H1 (cell line): ENCODE measurements at regions not wholly inside any gene's neighbourhood (a gene's known extent, or its start where the extent isn't known, plus 50 kb on each side); places are given as distances from the start of the nearest gene placed in this dataset.

Source experiments
- CTCF ChIA-PET: fragments of 300-600 bp; sonication (Branson Sonifier 250); formaldehyde crosslinking; loops from one replicate; lab custom pipeline; 2021; ENCODE audit not compliant: partially characterized antibody; lab: Charles Lee
- POLR2A ChIA-PET: fragments of 300-600 bp; sonication (Branson Sonifier 250); formaldehyde crosslinking; loops from one replicate; lab custom pipeline; 2021; ENCODE audit warnings: inconsistent platforms; ENCODE audit not compliant: partially characterized antibody; lab: Charles Lee
- DNase-seq, 2 experiments: peaks; one replicate each; pipeline versions ENCODE4 v3.0.0 to v3.0.0-alpha.2; 2010 to 2022; ENCODE audit warnings: low spot score in 2 of 2, low read depth in 1 of 2, mixed read lengths in 1 of 2
- FAIRE-seq: peaks from 2 replicates; lab custom pipeline; 2011; peaks lifted over from hg19 to GRCh38; lab: Jason Lieb, UNC
- H2AFZ ChIP-seq: 2 replicates; pipeline ENCODE4 v1.8.1; 2012; ENCODE audit warnings: low read length, inconsistent platforms
- H2AK5ac ChIP-seq: 2 replicates; pipeline ENCODE4 v1.6.1; 2013; ENCODE audit warnings: low read depth, low read length
- H2BK120ac ChIP-seq: replicated peaks from 2 replicates; pipeline ENCODE3; 2013; ENCODE audit warnings: low read depth, low read length, inconsistent platforms
- H2BK12ac ChIP-seq: 2 replicates; pipeline ENCODE4 v1.6.1; 2013; ENCODE audit warnings: low read depth, low read length
- H2BK15ac ChIP-seq: 2 replicates; pipeline ENCODE4 v1.6.1; 2013; ENCODE audit warnings: low read length
- H2BK20ac ChIP-seq: 2 replicates; pipeline ENCODE4 v1.6.1; 2013; ENCODE audit warnings: low read length
- H2BK5ac ChIP-seq: 2 replicates; pipeline ENCODE4 v1.6.1; 2013; ENCODE audit warnings: low read depth, low read length
- H3K14ac ChIP-seq: 2 replicates; pipeline ENCODE4 v1.6.1; 2013; ENCODE audit warnings: inconsistent platforms; ENCODE audit not compliant: insufficient read length
- H3K18ac ChIP-seq: 2 replicates; pipeline ENCODE4 v1.6.1; 2013; ENCODE audit warnings: low read length; ENCODE audit errors: extremely low read depth
- H3K23ac ChIP-seq: 2 replicates; pipeline ENCODE4 v1.6.1; 2013; ENCODE audit warnings: inconsistent platforms; ENCODE audit not compliant: insufficient read length
- H3K23me2 ChIP-seq: 2 replicates; pipeline ENCODE4 v1.6.1; 2013; ENCODE audit warnings: low read depth, low read length
- H3K27ac ChIP-seq: 2 replicates; pipeline ENCODE4 v1.6.1; 2011; ENCODE audit warnings: low read depth, low read length, inconsistent platforms
- H3K27me3 ChIP-seq, 4 experiments: replicated peaks in 1 of 4; 1 replicate in 1 of 4; 2 replicates in 3 of 4; pipeline versions ENCODE4 v1.6.1 to v1.8.1; 2011 to 2013; ENCODE audit warnings: low read length in 3 of 4, mild to moderate bottlenecking in 3 of 4, inconsistent platforms in 2 of 4, mixed read lengths in 2 of 4, moderate library complexity in 1 of 4; ENCODE audit not compliant: control insufficient read depth in 3 of 4, insufficient read depth in 3 of 4; ENCODE audit errors: extremely low read depth in 1 of 4
- H3K36me3 ChIP-seq, 4 experiments: 2 replicates each; pipeline versions ENCODE4 v1.6.1 to v1.8.1; 2011 to 2013; ENCODE audit warnings: mild to moderate bottlenecking in 4 of 4, low read length in 3 of 4, moderate library complexity in 2 of 4, control low read depth in 1 of 4, inconsistent platforms in 1 of 4; ENCODE audit not compliant: insufficient read depth in 4 of 4, control insufficient read depth in 2 of 4
- H3K4ac ChIP-seq: replicated peaks from 2 replicates; pipeline ENCODE3; 2013; ENCODE audit warnings: low read length, low read depth, mixed read lengths, inconsistent platforms; ENCODE audit not compliant: insufficient read length
- H3K4me1 ChIP-seq, 4 experiments: replicated peaks in 1 of 4; 1 replicate in 1 of 4; 2 replicates in 3 of 4; pipeline versions ENCODE4 v1.6.1 to v1.8.1; 2011 to 2013; ENCODE audit warnings: low read length in 3 of 4, inconsistent platforms in 2 of 4, mixed read lengths in 1 of 4; ENCODE audit not compliant: insufficient read depth in 4 of 4, control insufficient read depth in 3 of 4
- H3K4me2 ChIP-seq, 2 experiments: 2 replicates each; pipeline versions ENCODE4 v1.6.1 to v1.8.1; 2011 to 2013; ENCODE audit warnings: low read depth in 2 of 2, low read length in 2 of 2, control low read depth in 1 of 2, inconsistent platforms in 1 of 2, mild to moderate bottlenecking in 1 of 2; ENCODE audit not compliant: insufficient read depth in 1 of 2
- H3K4me3 ChIP-seq, 4 experiments: fragments of 200-600, 300-600 bp in 1 of 4; sonication (generic), shearing (Covaris generic), sonication (Bioruptor Twin) in 1 of 4; 2 replicates each; pipeline versions ENCODE4 v1.5.1 to v1.8.1; 2011 to 2016; ENCODE audit warnings: low read length in 4 of 4, low read depth in 3 of 4, control low read depth in 2 of 4, inconsistent platforms in 2 of 4, mild to moderate bottlenecking in 2 of 4, mixed read lengths in 1 of 4, moderate library complexity in 1 of 4; ENCODE audit not compliant: insufficient read depth in 2 of 4; ENCODE audit errors: extremely low read depth in 1 of 4
- H3K56ac ChIP-seq: replicated peaks from 2 replicates; pipeline ENCODE3; 2013; ENCODE audit warnings: low read depth, mild to moderate bottlenecking, mixed read lengths, low read length, inconsistent platforms; ENCODE audit not compliant: insufficient read length
- H3K79me1 ChIP-seq: 2 replicates; pipeline ENCODE4 v1.6.1; 2013; ENCODE audit warnings: low read depth, low read length, control low read depth
- H3K79me2 ChIP-seq, 2 experiments: 2 replicates each; pipeline versions ENCODE4 v1.6.1 to v1.8.1; 2012 to 2013; ENCODE audit warnings: low read length in 2 of 2, mild to moderate bottlenecking in 2 of 2, inconsistent platforms in 1 of 2; ENCODE audit not compliant: insufficient read depth in 2 of 2, control insufficient read depth in 1 of 2
- H3K9ac ChIP-seq, 4 experiments: replicated peaks in 1 of 4; 1 replicate in 1 of 4; 2 replicates in 3 of 4; pipeline versions ENCODE4 v1.6.1 to v1.8.1; 2011 to 2013; ENCODE audit warnings: low read depth in 3 of 4, low read length in 3 of 4, control low read depth in 2 of 4, mild to moderate bottlenecking in 2 of 4, moderate library complexity in 2 of 4, inconsistent platforms in 1 of 4; ENCODE audit errors: extremely low read depth in 1 of 4
- H3K9me3 ChIP-seq, 2 experiments: 2 replicates each; pipeline versions ENCODE4 v1.6.1 to v1.8.1; 2012 to 2013; ENCODE audit warnings: mild to moderate bottlenecking in 2 of 2, moderate library complexity in 2 of 2, control low read depth in 1 of 2, inconsistent platforms in 1 of 2, low read depth in 1 of 2, low read length in 1 of 2, mixed read lengths in 1 of 2; ENCODE audit not compliant: insufficient read depth in 2 of 2
- H4K20me1 ChIP-seq, 2 experiments: replicated peaks in 1 of 2; 2 replicates each; pipeline versions ENCODE3 to v1.8.1; 2011 to 2013; ENCODE audit warnings: inconsistent platforms in 2 of 2, low read length in 2 of 2, mild to moderate bottlenecking in 1 of 2; ENCODE audit not compliant: insufficient read depth in 2 of 2, control insufficient read depth in 1 of 2
- H4K5ac ChIP-seq: 2 replicates; pipeline ENCODE4 v1.6.1; 2013; ENCODE audit warnings: low read length, low read depth, mixed read lengths, inconsistent platforms; ENCODE audit not compliant: insufficient read length
- H4K8ac ChIP-seq: 2 replicates; pipeline ENCODE4 v1.8.0; 2013; ENCODE audit warnings: mild to moderate bottlenecking, moderate library complexity, low read length, inconsistent platforms; ENCODE audit not compliant: insufficient read depth; ENCODE audit errors: extremely low read depth
- H4K91ac ChIP-seq: replicated peaks from 2 replicates; pipeline ENCODE3; 2013; ENCODE audit warnings: low read length, mixed read lengths, inconsistent platforms; ENCODE audit not compliant: insufficient read length
- ATF2 ChIP-seq: IDR thresholded peaks from 2 replicates; pipeline ENCODE4 v1.6.1; 2012; ENCODE audit warnings: low read length, inconsistent platforms
- ATF3 ChIP-seq: IDR thresholded peaks from 2 replicates; pipeline ENCODE4 v1.6.1; 2011; ENCODE audit warnings: low read depth, mild to moderate bottlenecking, low read length; ENCODE audit not compliant: insufficient read depth
- BACH1 ChIP-seq: IDR thresholded peaks from 2 replicates; pipeline ENCODE4 v1.6.1; 2012; ENCODE audit warnings: low read length, improper control_type of control experiment
- BRCA1 ChIP-seq: IDR thresholded peaks from 2 replicates; pipeline ENCODE4 v1.6.1; 2012; ENCODE audit warnings: low read depth, low read length, improper control_type of control experiment
- CEBPB ChIP-seq: IDR thresholded peaks from 2 replicates; pipeline ENCODE4 v1.6.1; 2012; ENCODE audit warnings: low read depth, low read length
- HDAC2 ChIP-seq, 2 experiments: fragments of 300-600 bp in 1 of 2; sonication (generic) in 1 of 2; IDR thresholded peaks; 2 replicates each; pipeline ENCODE4 v1.6.1; 2011 to 2012; ENCODE audit warnings: low read depth in 2 of 2, low read length in 2 of 2, mild to moderate bottlenecking in 2 of 2, moderate library complexity in 2 of 2, borderline replicate concordance in 1 of 2, inconsistent platforms in 1 of 2
- JUN ChIP-seq: IDR thresholded peaks from 2 replicates; pipeline ENCODE4 v1.6.1; 2011; ENCODE audit warnings: low read depth, mild to moderate bottlenecking, improper control_type of control experiment, low read length
- MAFK ChIP-seq: IDR thresholded peaks from 2 replicates; pipeline ENCODE4 v1.6.1; 2012; ENCODE audit warnings: low read depth, mild to moderate bottlenecking, improper control_type of control experiment, low read length
- PHF8 ChIP-seq: fragments of 200-600 bp; sonication (generic); conservative IDR thresholded peaks from 2 replicates; pipeline ENCODE4 v1.7.1; 2012; ENCODE audit warnings: low read depth, mild to moderate bottlenecking, inconsistent platforms, low read length, moderate library complexity
- SIN3A ChIP-seq, 2 experiments: IDR thresholded peaks in 1 of 2; conservative IDR thresholded peaks in 1 of 2; 2 replicates each; pipeline ENCODE4 v1.6.1; 2011 to 2012; ENCODE audit warnings: low read length in 2 of 2, improper control_type of control experiment in 1 of 2, low read depth in 1 of 2, mild to moderate bottlenecking in 1 of 2
- SP1 ChIP-seq: IDR thresholded peaks from 2 replicates; pipeline ENCODE4 v1.6.1; 2011; ENCODE audit warnings: low read depth, low read length
- SP4 ChIP-seq: IDR thresholded peaks from 2 replicates; pipeline ENCODE4 v1.6.1; 2012; ENCODE audit warnings: low read length, inconsistent platforms
- SRF ChIP-seq: IDR thresholded peaks from 2 replicates; pipeline ENCODE4 v1.6.1; 2011; ENCODE audit warnings: mild to moderate bottlenecking, low read depth, low read length, moderate library complexity
- TAF1 ChIP-seq: IDR thresholded peaks from 2 replicates; pipeline ENCODE4 v1.6.1; 2011; ENCODE audit warnings: mild to moderate bottlenecking, low read depth, low read length
- WGBS, 2 experiments: shearing (Covaris generic) in 1 of 2; methylation state at CpG; one replicate each; pipeline versions ENCODE4 v1.1.6 to v1.1.7; 2013 to 2015; ENCODE audit warnings: low lambda C conversion rate in 2 of 2, mixed read lengths in 2 of 2, inconsistent platforms in 1 of 2, low coverage in 1 of 2, missing lambda C conversion rate in 1 of 2; ENCODE audit not compliant: insufficient replicate concordance in 2 of 2, insufficient coverage in 1 of 2, insufficient read length in 1 of 2; ENCODE audit errors: extremely low coverage in 1 of 2, missing lambda C conversion rate in 1 of 2; 5-methylcytosine and 5-hydroxymethylcytosine counted together

- Histone ChIP-seq H3K18ac (no peak overlapping the region), H3K79me2 (no peaks in the 10 kb centered on the region), H2BK120ac (no peak overlapping the region), H2BK15ac (no peak overlapping the region), H3K27me3 (no peaks in the 10 kb centered on the region), H4K5ac (no peak overlapping the region), H3K36me3 (no peaks in the 10 kb centered on the region), H2BK20ac (no peak overlapping the region), H3K56ac (no peak overlapping the region), H4K91ac (no peak overlapping the region), H4K20me1 (no peaks in the 10 kb centered on the region), H2AFZ (no peak overlapping the region), H2BK12ac (no peak overlapping the region), H3K9ac (no peak overlapping the region), H3K4ac (no peak overlapping the region), H3K4me2 (no peak overlapping the region), H3K4me3 (no peak overlapping the region), H3K27ac (no peak overlapping the region), H2AK5ac (no peak overlapping the region), H3K9me3 (no peaks in the 10 kb centered on the region), H3K23me2 (no peaks in the 10 kb centered on the region), H3K4me1 (no peaks in the 10 kb centered on the region), H3K79me1 (no peaks in the 10 kb centered on the region), H4K8ac (no peak overlapping the region), H2BK5ac (no peak overlapping the region), H3K14ac (no peak overlapping the region), H3K23ac (no peak overlapping the region)
- 45% methylated on average over 1 of the region's 1 CpG; no CpG with 5 or more reads in 1 of the 2 experiments for WGBS, 2 experiments
- DNase-seq (no peak), FAIRE-seq (no peak)
- ChIA-PET POLR2A (no interaction called here), CTCF (no interaction called here)
- TF ChIP-seq TAF1 (no peak), SP1 (no peak), BRCA1 (no peak), SRF (no peak), BACH1 (no peak), ATF3 (no peak), PHF8 (no peak), SP4 (no peak), ATF2 (no peak), MAFK (no peak), JUN (no peak), HDAC2 (IDR thresholded peaks at IDR 0.05; ENCODE audit: borderline replicate concordance in 1 of 2, low read depth in 2 of 2, low read length in 2 of 2) (no peak), SIN3A (conservative IDR thresholded peaks at IDR 0.05 in 1 of 2, IDR thresholded peaks at IDR 0.05 in 1 of 2; ENCODE audit: low read depth in 1 of 2, low read length in 2 of 2) (no peak), CEBPB (no peak)
These were observed 642.5 kb upstream of the GNPDA2 start for GRCh38 chr4:45368832-45369231.
